Amniotic epithelial cell (primary cell): ENCODE measurements at regions not wholly inside any gene's neighbourhood (a gene's known extent, or its start where the extent isn't known, plus 50 kb on each side); places are given as distances from the start of the nearest gene placed in this dataset.

Experiments
- DNase-seq: peaks from one replicate; pipeline ENCODE4 v3.0.0-alpha.2; 2010; ENCODE audit warnings: low read depth

DNA sequence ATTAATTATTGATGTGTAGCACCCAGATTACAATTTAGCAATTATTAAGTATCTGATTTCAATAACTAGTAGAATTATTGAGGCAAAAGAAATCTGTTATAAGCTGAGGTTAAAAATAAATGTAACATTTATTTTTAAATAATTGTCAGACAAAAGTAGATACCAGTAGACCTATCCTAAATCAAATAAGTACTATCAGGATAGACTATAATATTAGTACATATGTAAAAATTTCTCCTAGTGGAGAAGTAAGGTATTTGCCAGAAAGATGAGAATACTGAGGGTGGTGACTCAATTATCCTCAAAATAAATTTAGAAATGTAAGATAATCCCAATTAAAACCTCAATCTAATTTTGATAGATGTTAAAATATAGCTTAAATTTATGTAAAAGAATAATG, 377.8 kb upstream of the CHRM3 start:
- DNase-seq: no peak

DNA sequence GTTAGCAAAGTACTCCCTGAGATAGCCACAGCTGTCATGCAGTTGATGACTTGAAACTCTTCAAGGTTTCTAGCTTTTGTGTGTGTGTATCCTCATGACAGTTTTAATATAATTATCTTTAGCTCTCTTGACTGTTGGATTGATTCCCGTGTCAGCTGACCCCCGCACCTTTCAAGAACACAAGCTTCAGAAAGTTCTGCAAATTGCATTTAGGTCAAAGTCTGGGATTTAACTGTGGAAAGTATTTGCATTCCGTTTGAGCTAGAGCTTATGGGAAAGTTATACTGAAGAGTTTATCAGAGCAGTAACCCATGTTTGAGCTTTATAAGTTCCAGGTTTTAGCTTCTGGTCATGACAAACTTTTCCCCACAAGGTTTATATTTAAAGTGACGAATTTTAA, 380.1 kb upstream of the CHRM3 start:
- DNase-seq: no peak

GRCh38 chr1:238999944-239000343, 386.4 kb upstream of the CHRM3 start:
- DNase-seq: no peak

GRCh38 chr1:238998577-238998976, 387.8 kb upstream of the CHRM3 start:
- no peak for DNase-seq

DNA sequence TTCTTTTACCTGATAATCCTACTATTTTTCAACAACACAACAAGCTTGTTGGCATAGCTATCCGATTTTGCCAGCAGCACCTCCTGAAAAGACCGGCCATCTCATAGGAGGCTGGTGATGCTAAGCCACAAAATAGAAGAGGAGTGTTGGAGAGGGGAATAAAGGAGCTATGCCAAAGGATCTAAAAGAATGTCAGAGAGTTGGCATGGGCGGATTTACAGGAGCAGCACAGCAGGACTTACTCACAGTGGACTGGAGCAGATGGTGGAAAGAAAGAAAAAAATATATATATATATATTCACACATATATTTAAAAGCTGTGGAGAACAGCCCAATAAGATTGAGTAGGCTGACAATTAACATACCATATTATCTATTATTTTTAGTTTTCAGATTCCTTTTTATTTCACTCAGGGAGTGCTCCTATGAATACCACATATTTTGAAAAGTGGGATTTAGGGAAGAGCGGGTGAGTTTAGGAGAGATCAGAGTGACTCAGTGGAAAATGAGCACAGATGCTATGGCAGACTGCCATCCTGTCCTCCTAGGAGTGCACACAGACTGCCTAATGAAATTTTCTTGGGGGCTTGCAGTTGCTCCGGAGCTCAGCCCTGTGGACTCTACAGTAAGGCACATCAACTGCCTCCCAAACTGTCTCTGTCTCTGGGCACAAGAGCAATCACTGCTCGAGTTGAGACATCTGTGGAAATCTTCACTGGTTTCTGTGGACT, 394.4 kb upstream of the CHRM3 start:
- DNase-seq: no peak

- DNase-seq: no peak
Measured at GRCh38 chr1:238985312-238985711, 401.1 kb upstream of the CHRM3 start.

DNA sequence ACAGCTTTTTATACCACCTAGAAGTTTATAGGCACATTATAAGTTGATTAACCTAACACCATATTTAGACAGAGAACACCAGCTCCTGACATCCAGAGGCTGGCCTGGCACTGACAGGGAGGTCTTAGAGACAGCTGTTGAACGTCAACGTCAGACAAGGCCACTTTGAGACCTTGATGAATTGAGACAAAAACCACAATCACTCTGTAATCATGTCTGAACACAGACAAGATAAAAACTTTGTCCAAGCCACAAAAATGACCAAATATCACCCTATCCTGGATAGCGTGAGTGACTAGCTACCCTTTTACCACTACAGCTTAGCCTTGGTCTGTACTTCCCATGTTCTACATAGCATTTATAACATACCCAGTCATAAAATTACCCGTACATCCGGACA, 403.6 kb upstream of the CHRM3 start:
- no peak for DNase-seq

DNA sequence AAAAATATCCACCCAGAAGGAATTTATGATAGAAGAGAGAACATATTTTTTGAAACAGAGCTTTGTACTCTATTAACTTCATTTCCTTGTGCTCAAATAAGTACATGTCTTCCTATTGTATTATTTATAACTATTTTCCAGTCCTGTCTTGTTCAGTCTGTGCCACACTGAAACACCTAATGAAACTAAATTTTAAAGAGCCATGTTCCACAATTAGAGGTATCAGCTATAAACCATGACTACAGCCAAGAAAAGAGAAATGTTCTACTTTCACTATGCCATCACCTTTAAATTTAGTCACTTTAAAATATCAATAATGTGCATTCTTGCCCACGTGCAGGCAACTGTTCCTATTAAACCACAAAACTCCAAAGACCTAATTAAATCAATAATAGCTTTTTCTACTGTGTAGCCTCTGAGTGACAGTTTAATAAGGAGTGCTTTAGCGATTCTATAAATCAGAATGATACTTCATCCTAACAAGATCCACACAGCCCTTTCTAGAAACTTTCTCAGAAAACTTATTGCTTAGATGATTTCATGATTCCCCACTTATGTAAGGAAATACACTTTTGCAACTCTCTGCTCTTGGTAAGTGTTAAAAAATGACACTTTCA, 404.9 kb upstream of the CHRM3 start:
- no peak for DNase-seq

- no peak for DNase-seq
Measured at GRCh38 chr1:238980053-238980452, 406.3 kb upstream of the CHRM3 start.

DNA sequence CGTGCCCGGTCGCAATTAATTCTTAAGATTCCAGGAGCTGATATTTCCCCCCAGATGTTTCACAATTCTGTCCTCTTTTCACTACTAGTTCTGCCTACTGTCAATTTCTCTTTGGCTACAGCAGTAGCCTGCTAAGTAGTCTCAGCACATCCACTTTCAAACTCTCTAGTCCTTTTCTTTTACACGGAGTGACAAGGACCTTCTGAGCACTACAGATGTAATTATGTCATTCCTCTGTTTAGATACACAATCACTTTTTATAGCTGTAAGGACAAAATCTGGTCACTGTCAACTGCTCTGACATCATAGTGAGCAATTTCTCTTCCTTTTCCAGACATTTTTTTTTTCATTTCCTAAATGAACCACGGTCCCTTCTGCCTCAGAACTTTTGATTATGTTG, 421.7 kb upstream of the CHRM3 start:
- DNase-seq: no peak

- no peak for DNase-seq
Measured at GRCh38 chr1:238962941-238963340, 423.4 kb upstream of the CHRM3 start.

- no peak for DNase-seq
Measured at GRCh38 chr1:238961790-238962189, 424.6 kb upstream of the CHRM3 start.

DNA sequence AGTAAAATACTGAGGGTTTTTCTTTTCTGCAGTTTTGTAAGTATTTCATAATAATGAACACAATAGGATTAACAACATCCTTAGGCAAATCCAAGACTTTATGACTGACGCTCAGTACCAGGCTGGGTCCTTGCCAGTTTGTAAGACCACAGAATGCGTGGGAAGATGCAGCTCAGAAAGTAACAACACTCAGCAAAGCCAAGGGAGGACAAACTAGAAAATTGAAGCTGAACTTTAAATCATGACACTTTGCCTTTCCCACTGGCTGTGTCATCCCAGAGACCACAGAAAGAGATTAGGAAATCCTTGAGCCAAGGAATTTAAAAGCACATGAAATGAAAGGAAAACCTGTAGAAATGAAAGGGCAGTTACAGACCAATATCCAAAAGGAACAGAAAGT, 426.3 kb upstream of the CHRM3 start:
- DNase-seq: peak; percentile 97

DNA sequence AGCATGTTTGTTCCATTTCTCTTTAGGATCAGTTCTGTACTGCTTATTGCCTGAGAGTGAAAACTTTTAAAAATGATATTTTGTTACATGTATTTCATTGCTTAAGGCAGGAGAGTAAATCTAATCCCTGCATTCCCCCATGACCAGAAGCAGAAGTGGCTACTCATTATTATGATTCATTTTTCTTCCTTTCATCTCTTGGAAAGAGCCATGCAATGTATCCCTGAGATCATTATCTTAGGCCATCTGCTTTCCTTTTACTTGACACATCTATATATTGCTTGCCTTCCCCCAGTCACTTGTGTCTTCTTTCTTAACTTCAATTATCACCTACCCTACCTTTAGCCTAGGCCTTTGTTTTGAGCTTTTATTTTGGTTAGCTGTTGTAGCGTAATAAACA, 430.4 kb upstream of the CHRM3 start:
- DNase-seq: peak; percentile 28

GRCh38 chr1:238954865-238955264, 431.5 kb upstream of the CHRM3 start:
- DNase-seq: no peak

DNA sequence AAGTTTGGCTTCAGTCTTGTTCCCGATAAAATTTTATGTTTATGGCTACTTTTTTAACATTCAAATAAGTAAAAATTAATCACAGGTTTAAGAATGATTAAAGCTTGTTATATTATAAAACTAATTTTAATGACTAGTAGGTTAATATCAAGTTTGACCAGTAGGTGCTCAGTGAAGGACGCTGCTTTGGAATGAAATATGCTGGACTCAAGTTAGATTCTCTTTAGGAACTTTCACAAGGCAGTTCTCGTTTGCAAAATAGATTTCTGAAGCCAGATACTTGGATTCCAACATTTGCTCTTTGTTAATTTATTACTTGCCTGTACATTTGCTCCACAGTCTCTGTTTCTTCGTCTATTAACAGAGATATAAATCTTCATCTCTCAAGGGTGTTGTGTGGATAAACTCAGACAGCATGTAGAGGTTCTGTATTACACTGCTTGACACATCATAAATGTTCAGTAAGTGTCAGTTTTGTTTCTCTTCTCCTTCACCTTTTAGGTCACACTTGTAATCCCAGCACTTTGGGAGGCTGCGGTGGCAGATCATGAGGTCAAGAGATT, 432.8 kb upstream of the CHRM3 start:
- no peak for DNase-seq

DNA sequence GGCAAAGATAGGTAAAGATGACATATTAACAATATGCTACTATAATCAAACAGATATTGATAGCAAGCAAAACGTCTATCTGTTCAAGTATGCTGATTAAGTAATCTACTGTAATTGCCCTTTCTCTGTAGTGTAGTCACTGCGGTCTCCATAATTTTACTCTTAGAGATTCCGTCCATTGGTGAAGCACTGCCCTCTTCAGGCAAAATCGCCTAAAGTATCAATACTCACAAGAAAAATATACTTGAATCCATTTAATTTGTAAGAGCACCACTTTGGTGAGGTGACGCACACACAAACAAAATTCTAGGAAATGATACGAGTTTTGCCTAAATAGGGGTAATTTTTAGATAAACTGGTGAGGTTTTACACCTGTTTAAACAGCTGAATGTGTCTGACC, 434.6 kb upstream of the CHRM3 start:
- DNase-seq: peak; percentile 23

- peak; percentile 1 for DNase-seq
Measured at GRCh38 chr1:238950784-238951183, 435.6 kb upstream of the CHRM3 start.

DNA sequence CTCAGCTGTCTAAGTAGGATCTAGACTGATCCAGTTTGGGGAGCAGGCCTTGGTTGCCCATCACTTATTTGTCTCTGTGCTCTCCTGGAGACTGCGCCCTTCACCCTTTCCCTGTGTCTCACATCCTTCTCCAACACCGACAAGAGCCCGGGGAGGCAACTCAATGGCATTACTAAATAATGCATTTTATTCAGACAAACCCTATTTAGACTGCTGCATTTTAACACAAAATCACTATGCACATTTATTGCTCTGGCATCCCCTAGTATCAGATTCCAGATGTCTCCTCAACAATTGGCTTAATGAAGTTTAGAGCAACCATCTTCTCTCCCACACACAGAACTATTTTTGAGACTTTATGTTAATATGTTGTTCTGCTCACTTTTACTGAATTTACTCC, 436.4 kb upstream of the CHRM3 start:
- no peak for DNase-seq

DNA sequence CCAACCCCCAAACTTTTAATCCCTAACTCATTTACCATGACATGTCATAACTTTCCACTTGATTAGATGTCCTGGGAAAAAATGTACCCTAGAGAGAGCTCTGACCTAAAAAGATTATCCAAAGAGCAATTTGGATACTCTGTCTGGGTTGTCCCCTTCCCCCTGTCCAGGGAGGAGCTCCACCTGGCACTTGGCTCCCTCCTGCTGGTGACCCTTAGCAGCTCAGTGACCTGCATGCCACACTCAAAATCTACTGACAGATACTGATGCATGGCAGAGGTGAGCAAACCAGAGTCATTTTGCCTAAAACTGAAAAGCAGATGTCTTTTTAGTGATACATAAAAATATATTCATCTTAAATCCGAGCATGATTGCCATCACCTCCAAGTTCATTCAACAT, 442.3 kb upstream of the CHRM3 start:
- DNase-seq: no peak

- no peak for DNase-seq
Measured at GRCh38 chr1:238927899-238928298, 458.5 kb upstream of the CHRM3 start.

DNA sequence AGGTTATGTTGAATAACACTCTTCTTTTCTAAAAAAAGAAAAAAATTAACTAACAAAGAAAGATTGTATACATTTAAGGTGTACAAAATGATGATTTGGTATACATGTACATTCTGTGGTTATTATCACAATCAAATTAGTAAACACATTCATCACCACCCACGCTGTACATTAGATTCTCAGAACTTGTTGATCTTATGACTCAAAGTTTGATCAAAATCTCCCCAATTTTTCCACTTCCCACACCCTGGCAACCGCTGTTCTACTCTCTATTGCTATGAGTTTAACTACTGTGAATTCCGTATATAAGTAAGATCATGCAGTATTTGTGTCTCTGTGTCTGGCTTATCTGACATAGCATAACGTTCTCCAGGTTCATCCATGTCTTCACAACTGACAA, 469.5 kb upstream of the CHRM3 start:
- DNase-seq: no peak

GRCh38 chr1:238914346-238914745, 472.0 kb upstream of the CHRM3 start:
- DNase-seq: no peak

DNA sequence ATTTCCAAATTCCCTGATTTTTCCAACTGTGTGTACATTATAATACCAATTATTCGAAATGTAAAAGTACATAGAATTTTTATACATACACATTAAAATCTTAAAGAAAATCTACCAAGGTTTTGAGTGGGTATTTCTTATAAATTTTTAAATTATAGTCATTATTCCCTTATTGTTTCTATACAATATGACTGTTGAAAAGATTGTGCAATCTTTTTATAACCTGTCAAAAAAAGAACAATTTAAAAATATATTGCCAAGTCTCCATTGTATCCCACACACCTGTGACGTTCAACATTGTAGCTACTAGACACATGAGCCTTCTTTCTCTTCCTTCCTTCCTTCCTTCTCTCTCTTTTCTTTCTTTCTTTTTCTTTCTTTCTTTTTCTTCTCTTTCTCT, 473.2 kb upstream of the CHRM3 start:
- DNase-seq: no peak
